ENCODE measurements at regions not wholly inside any gene's neighbourhood (a gene's known extent, or its start where the extent isn't known, plus 50 kb on each side); places are given as distances from the start of the nearest gene placed in this dataset.
A peak's percentile ranks its signal among the peaks of the same experiment; 100 is the strongest.

GRCh38 chr6:85015396-85015990 lies 251.1 kb upstream of the TBX18 start (continued):
- TF ChIP-seq ZBTB6 (tag by site-specific recombination; IDR thresholded peaks at IDR 0.05), result no peak
- TF ChIP-seq ZNF654 (tag by site-specific recombination; IDR thresholded peaks at IDR 0.05; ENCODE audit: low read depth), result peak; percentile 24
- TF ChIP-seq ZNF843 (tag by site-specific recombination; IDR thresholded peaks at IDR 0.05), result no peak
- no peak for TF ChIP-seq ZFP69B (tag by site-specific recombination; IDR thresholded peaks at IDR 0.05)
- TF ChIP-seq ZNF23 (tag by site-specific recombination; IDR thresholded peaks at IDR 0.05; ENCODE audit: borderline replicate concordance), result no peak
- no peak for TF ChIP-seq EGR2 (tag by site-specific recombination; IDR thresholded peaks at IDR 0.05; ENCODE audit: low read depth)
- no peak for TF ChIP-seq GLI2 (tag by site-specific recombination; IDR thresholded peaks at IDR 0.05; ENCODE audit: borderline replicate concordance, low read depth)
- TF ChIP-seq ZNF580 (tag by site-specific recombination; IDR thresholded peaks at IDR 0.05), result no peak
- no peak for TF ChIP-seq ZNF621 (tag by site-specific recombination; IDR thresholded peaks at IDR 0.05)
- TF ChIP-seq ELK4 (IDR thresholded peaks at IDR 0.05; ENCODE audit: borderline replicate concordance, low read depth, low read length), result no peak
- TF ChIP-seq ZNF529 (tag by site-specific recombination; IDR thresholded peaks at IDR 0.05; ENCODE audit: insufficient replicate concordance), result no peak
- no peak for TF ChIP-seq ZNF239 (tag by site-specific recombination; IDR thresholded peaks at IDR 0.05)
- no peak for TF ChIP-seq ZXDB (tag by site-specific recombination; IDR thresholded peaks at IDR 0.05)
- no peak for TF ChIP-seq ZNF585B (tag by site-specific recombination; IDR thresholded peaks at IDR 0.05)
- TF ChIP-seq KLF1 (tag by site-specific recombination; IDR thresholded peaks at IDR 0.05), result no peak
- no peak for TF ChIP-seq ZNF16 (tag by site-specific recombination; IDR thresholded peaks at IDR 0.05; ENCODE audit: low read depth)
- no peak for TF ChIP-seq ZNF792 (tag by site-specific recombination; IDR thresholded peaks at IDR 0.05)
- TF ChIP-seq ZBTB44 (tag by site-specific recombination; IDR thresholded peaks at IDR 0.05), result no peak
- no peak for TF ChIP-seq ZNF24 (tag by site-specific recombination; IDR thresholded peaks at IDR 0.05)
- TF ChIP-seq ZNF394 (tag by site-specific recombination; IDR thresholded peaks at IDR 0.05; ENCODE audit: borderline replicate concordance), result no peak
- TF ChIP-seq CTCF (tag by site-specific recombination; IDR thresholded peaks at IDR 0.05), result peak; percentile 86
- no peak for TF ChIP-seq ZNF398 (tag by site-specific recombination; IDR thresholded peaks at IDR 0.05)
- no peak for TF ChIP-seq ATF2 (tag by site-specific recombination; IDR thresholded peaks at IDR 0.05; ENCODE audit: low read depth)
- TF ChIP-seq ZBTB48 (tag by site-specific recombination; IDR thresholded peaks at IDR 0.05), result no peak
- peak; percentile 45; the same call in 1 of the 2 replicates for TF ChIP-seq ZNF664 (tag by site-specific recombination; IDR thresholded peaks at IDR 0.05)
- TF ChIP-seq FEZF1 (tag by site-specific recombination; IDR thresholded peaks at IDR 0.05), result no peak
- TF ChIP-seq ZNF768 (tag by site-specific recombination; IDR thresholded peaks at IDR 0.05), result 0 out of 2 replicates have a peak, but pooled peaks have one; percentile 17
- no peak for TF ChIP-seq OVOL3 (tag by site-specific recombination; IDR thresholded peaks at IDR 0.05)
- TF ChIP-seq ZNF121 (tag by site-specific recombination; IDR thresholded peaks at IDR 0.05), result no peak
- no peak for TF ChIP-seq KLF8 (tag by site-specific recombination; IDR thresholded peaks at IDR 0.05)
- TF ChIP-seq ZEB2 (tag by site-specific recombination; IDR thresholded peaks at IDR 0.05), result no peak
- no peak for TF ChIP-seq ZNF510 (tag by site-specific recombination; IDR thresholded peaks at IDR 0.05; ENCODE audit: insufficient replicate concordance)
- TF ChIP-seq ZNF324 (tag by site-specific recombination; IDR thresholded peaks at IDR 0.05), result no peak
